ENCODE measurements at regions not wholly inside any gene's neighbourhood (a gene's known extent, or its start where the extent isn't known, plus 50 kb on each side); places are given as distances from the start of the nearest gene placed in this dataset.

DNA sequence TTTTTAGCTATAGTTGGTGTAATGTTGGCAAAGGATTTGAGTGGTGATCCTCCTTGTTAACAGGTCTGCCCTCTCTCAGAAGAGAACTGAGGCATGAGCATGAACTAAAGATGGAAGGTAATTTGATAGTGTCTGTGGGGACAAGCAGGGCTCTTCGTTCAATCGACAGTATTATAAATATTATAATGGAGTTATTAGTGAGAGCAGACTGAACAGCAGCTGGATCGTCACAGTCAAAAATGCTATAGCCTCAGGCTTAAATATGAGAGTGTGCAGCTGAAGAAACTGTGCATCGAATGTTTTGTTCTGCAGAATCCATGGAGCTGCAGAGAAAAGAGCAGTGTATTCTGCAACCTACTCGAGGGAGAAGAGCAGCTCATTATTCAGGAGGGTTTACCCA lies 757.3 kb downstream of the DNAH5 start:
- Histone ChIP-seq H3K18ac (ENCODE audit: low read depth in 1 of 2, low read length in 2 of 2) (no peak overlapping the region), H3K23ac (ENCODE audit: low read length in 2 of 2) (no peak overlapping the region), H3K79me1 (replicated peaks; ENCODE audit: low read length, poor library complexity, severe bottlenecking) (no peaks in the 10 kb centered on the region), H2BK120ac (ENCODE audit: low read depth, low read length) (no peak overlapping the region), H3K14ac (ENCODE audit: low read length in 2 of 2) (no peak overlapping the region), H3K4me3 (ENCODE audit: insufficient read depth in 1 of 2, low read depth in 1 of 2, low read length in 2 of 2) (no peak overlapping the region), H3K4ac (ENCODE audit: low read depth in 1 of 2, low read length in 2 of 2) (no peak overlapping the region), H2BK15ac (ENCODE audit: low read depth, poor library complexity, severe bottlenecking) (no peak overlapping the region), H3K36me3 (ENCODE audit: control insufficient read depth in 1 of 2, insufficient read depth in 2 of 2, low read depth in 1 of 2, low read length in 2 of 2) (no peaks in the 10 kb centered on the region), H4K8ac (ENCODE audit: low read length) (no peak overlapping the region), H2AK5ac (ENCODE audit: low read length, severe bottlenecking) (no peak overlapping the region), H2BK12ac (ENCODE audit: low read length in 2 of 2) (no peak overlapping the region), H3K27ac (ENCODE audit: low read length, poor library complexity, severe bottlenecking) (no peak overlapping the region), H3K4me2 (ENCODE audit: low read length, poor library complexity, severe bottlenecking) (no peak overlapping the region), H3K9ac (ENCODE audit: low read length) (no peak overlapping the region), H2BK5ac (ENCODE audit: low read depth, low read length, poor library complexity, severe bottlenecking) (no peak overlapping the region), H2AFZ (ENCODE audit: low read depth, low read length) (no peak overlapping the region), H3K27me3 (ENCODE audit: control insufficient read depth in 1 of 2, insufficient read depth in 1 of 2, low read length in 2 of 2) (no peaks in the 10 kb centered on the region), H3K9me3 (ENCODE audit: control insufficient read depth, low read length) (peaks cover 3% of the 10 kb centered on the region), H4K91ac (ENCODE audit: low read length) (no peak overlapping the region), H3K4me1 (ENCODE audit: control insufficient read depth, insufficient read depth, low read depth, low read length) (no peaks in the 10 kb centered on the region)
- 68% methylated on average over 5 of the region's 5 CpGs for WGBS
- DNase-seq: no peak

GRCh38 chr5:13186177-13186576 lies 758.3 kb downstream of the DNAH5 start:
- H2BK12ac ChIP-seq (ENCODE audit: low read length in 2 of 2): no peak overlapping the region
- no peak overlapping the region for H3K27ac ChIP-seq (ENCODE audit: low read length, poor library complexity, severe bottlenecking)
- H3K9ac ChIP-seq (ENCODE audit: low read length): no peak overlapping the region
- H2AFZ ChIP-seq (ENCODE audit: low read depth, low read length): no peak overlapping the region
- H4K8ac ChIP-seq (ENCODE audit: low read length): no peak overlapping the region
- no peak overlapping the region for H4K91ac ChIP-seq (ENCODE audit: low read length)
- no peaks in the 10 kb centered on the region for H3K27me3 ChIP-seq (ENCODE audit: control insufficient read depth in 1 of 2, insufficient read depth in 1 of 2, low read length in 2 of 2)
- 86% methylated on average over 1 of the region's 1 CpG for WGBS
- no peak overlapping the region for H3K23ac ChIP-seq (ENCODE audit: low read length in 2 of 2)
- H2BK15ac ChIP-seq (ENCODE audit: low read depth, poor library complexity, severe bottlenecking): no peak overlapping the region
- no peak overlapping the region for H2BK120ac ChIP-seq (ENCODE audit: low read depth, low read length)
- no peaks in the 10 kb centered on the region for H3K79me1 ChIP-seq (replicated peaks; ENCODE audit: low read length, poor library complexity, severe bottlenecking)
- H2AK5ac ChIP-seq (ENCODE audit: low read length, severe bottlenecking): no peak overlapping the region
- peaks cover 3% of the 10 kb centered on the region for H3K9me3 ChIP-seq (ENCODE audit: control insufficient read depth, low read length)
- H3K36me3 ChIP-seq (ENCODE audit: control insufficient read depth in 1 of 2, insufficient read depth in 2 of 2, low read depth in 1 of 2, low read length in 2 of 2): no peaks in the 10 kb centered on the region
- H3K4ac ChIP-seq (ENCODE audit: low read depth in 1 of 2, low read length in 2 of 2): no peak overlapping the region
- H3K4me1 ChIP-seq (ENCODE audit: control insufficient read depth, insufficient read depth, low read depth, low read length): no peaks in the 10 kb centered on the region
- no peak overlapping the region for H3K4me3 ChIP-seq (ENCODE audit: insufficient read depth in 1 of 2, low read depth in 1 of 2, low read length in 2 of 2)
- H3K14ac ChIP-seq (ENCODE audit: low read length in 2 of 2): no peak overlapping the region
- no peak overlapping the region for H3K18ac ChIP-seq (ENCODE audit: low read depth in 1 of 2, low read length in 2 of 2)
- H2BK5ac ChIP-seq (ENCODE audit: low read depth, low read length, poor library complexity, severe bottlenecking): no peak overlapping the region
- H3K4me2 ChIP-seq (ENCODE audit: low read length, poor library complexity, severe bottlenecking): no peak overlapping the region
- DNase-seq: no peak

- Histone ChIP-seq H2BK120ac (ENCODE audit: low read depth, low read length) (no peak overlapping the region), H2BK12ac (ENCODE audit: low read length in 2 of 2) (no peak overlapping the region), H3K23ac (ENCODE audit: low read length in 2 of 2) (no peak overlapping the region), H3K4me1 (ENCODE audit: control insufficient read depth, insufficient read depth, low read depth, low read length) (no peaks in the 10 kb centered on the region), H3K9me3 (ENCODE audit: control insufficient read depth, low read length) (peaks cover 3% of the 10 kb centered on the region), H4K8ac (ENCODE audit: low read length) (no peak overlapping the region), H2BK15ac (ENCODE audit: low read depth, poor library complexity, severe bottlenecking) (no peak overlapping the region), H3K4ac (ENCODE audit: low read depth in 1 of 2, low read length in 2 of 2) (no peak overlapping the region), H3K27ac (ENCODE audit: low read length, poor library complexity, severe bottlenecking) (no peak overlapping the region), H2BK5ac (ENCODE audit: low read depth, low read length, poor library complexity, severe bottlenecking) (no peak overlapping the region), H3K14ac (ENCODE audit: low read length in 2 of 2) (no peak overlapping the region), H2AFZ (ENCODE audit: low read depth, low read length) (no peak overlapping the region), H3K4me3 (ENCODE audit: insufficient read depth in 1 of 2, low read depth in 1 of 2, low read length in 2 of 2) (no peak overlapping the region), H2AK5ac (ENCODE audit: low read length, severe bottlenecking) (no peak overlapping the region), H3K27me3 (ENCODE audit: control insufficient read depth in 1 of 2, insufficient read depth in 1 of 2, low read length in 2 of 2) (no peaks in the 10 kb centered on the region), H4K91ac (ENCODE audit: low read length) (no peak overlapping the region), H3K4me2 (ENCODE audit: low read length, poor library complexity, severe bottlenecking) (no peak overlapping the region), H3K79me1 (replicated peaks; ENCODE audit: low read length, poor library complexity, severe bottlenecking) (no peaks in the 10 kb centered on the region), H3K36me3 (ENCODE audit: control insufficient read depth in 1 of 2, insufficient read depth in 2 of 2, low read depth in 1 of 2, low read length in 2 of 2) (no peaks in the 10 kb centered on the region), H3K18ac (ENCODE audit: low read depth in 1 of 2, low read length in 2 of 2) (no peak overlapping the region), H3K9ac (ENCODE audit: low read length) (no peak overlapping the region)
- no peak for DNase-seq
- no CpG with 5 or more reads among the region's 5 CpGs for WGBS
These were observed 764.9 kb downstream of the DNAH5 start for GRCh38 chr5:13179407-13180087.

DNA sequence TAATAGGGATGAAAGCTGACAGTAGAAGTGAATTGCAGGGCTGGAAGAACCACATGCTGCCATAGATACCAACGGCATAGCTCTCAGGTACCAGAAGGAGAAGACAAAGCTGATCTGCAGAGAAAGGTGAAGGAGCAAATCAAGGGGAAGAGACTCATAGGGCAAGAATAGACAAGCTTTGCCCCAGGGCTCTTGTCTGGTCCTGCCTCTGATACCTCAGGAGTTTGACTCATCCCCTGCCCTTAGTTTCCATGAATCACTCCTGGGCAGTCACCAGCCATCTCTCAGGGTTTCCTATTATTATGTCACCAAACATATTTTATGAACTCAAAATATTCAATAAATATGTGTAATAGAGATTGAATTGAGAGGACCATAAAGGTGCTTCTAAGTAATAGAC lies 800.9 kb downstream of the DNAH5 start:
- H3K36me3 ChIP-seq (ENCODE audit: control insufficient read depth in 1 of 2, insufficient read depth in 2 of 2, low read depth in 1 of 2, low read length in 2 of 2): no peaks in the 10 kb centered on the region
- H2AK5ac ChIP-seq (ENCODE audit: low read length, severe bottlenecking): no peak overlapping the region
- no peak overlapping the region for H3K14ac ChIP-seq (ENCODE audit: low read length in 2 of 2)
- no peak overlapping the region for H3K9ac ChIP-seq (ENCODE audit: low read length)
- H3K9me3 ChIP-seq (ENCODE audit: control insufficient read depth, low read length): peaks cover 3% of the 10 kb centered on the region
- H3K4me2 ChIP-seq (ENCODE audit: low read length, poor library complexity, severe bottlenecking): no peak overlapping the region
- 47% methylated on average over 1 of the region's 1 CpG for WGBS
- H4K8ac ChIP-seq (ENCODE audit: low read length): no peak overlapping the region
- H2AFZ ChIP-seq (ENCODE audit: low read depth, low read length): no peak overlapping the region
- H3K4me3 ChIP-seq (ENCODE audit: insufficient read depth in 1 of 2, low read depth in 1 of 2, low read length in 2 of 2): no peak overlapping the region
- no peak overlapping the region for H3K23ac ChIP-seq (ENCODE audit: low read length in 2 of 2)
- no peak for DNase-seq
- no peaks in the 10 kb centered on the region for H3K27me3 ChIP-seq (ENCODE audit: control insufficient read depth in 1 of 2, insufficient read depth in 1 of 2, low read length in 2 of 2)
- H3K4me1 ChIP-seq (ENCODE audit: control insufficient read depth, insufficient read depth, low read depth, low read length): no peaks in the 10 kb centered on the region
- H3K79me1 ChIP-seq (replicated peaks; ENCODE audit: low read length, poor library complexity, severe bottlenecking): no peaks in the 10 kb centered on the region
- H2BK15ac ChIP-seq (ENCODE audit: low read depth, poor library complexity, severe bottlenecking): no peak overlapping the region
- no peak overlapping the region for H4K91ac ChIP-seq (ENCODE audit: low read length)
- H2BK5ac ChIP-seq (ENCODE audit: low read depth, low read length, poor library complexity, severe bottlenecking): no peak overlapping the region
- no peak overlapping the region for H3K18ac ChIP-seq (ENCODE audit: low read depth in 1 of 2, low read length in 2 of 2)
- H3K4ac ChIP-seq (ENCODE audit: low read depth in 1 of 2, low read length in 2 of 2): no peak overlapping the region
- H3K27ac ChIP-seq (ENCODE audit: low read length, poor library complexity, severe bottlenecking): no peak overlapping the region
- H2BK12ac ChIP-seq (ENCODE audit: low read length in 2 of 2): no peak overlapping the region
- no peak overlapping the region for H2BK120ac ChIP-seq (ENCODE audit: low read depth, low read length)

Measured in mesenchymal stem cell (in vitro differentiated cells and primary cell).